Right lobe of liver (tissue), 6 donors: ENCODE measurements at regions not wholly inside any gene's neighbourhood (a gene's known extent, or its start where the extent isn't known, plus 50 kb on each side); places are given as distances from the start of the nearest gene placed in this dataset.
"Not testable (repeated sequence)": the region's sequence is repeated elsewhere in the genome, so short reads cannot be mapped to it uniquely, and the experiment has no call there.

Source experiments
- ATAC-seq, 4 donors: fragments of 200-7000 bp; cut with Tn5 transposase; one replicate each; pipeline ENCODE4 v1.9.1; 2020; ENCODE audit warnings: mild to moderate bottlenecking in 4 of 4, moderate library complexity in 4 of 4
- DNase-seq, 3 donors: peaks; one replicate each; pipeline ENCODE4 v3.0.0-alpha.2; 2020
- H3K27ac ChIP-seq, 3 donors: fragments of 200-600 bp; one replicate each; pipeline ENCODE4 v1.8.0; 2022
- H3K27me3 ChIP-seq, 2 donors: fragments of 200-600 bp; one replicate each; pipeline ENCODE4 v1.8.0; 2022
- H3K36me3 ChIP-seq, 4 donors: fragments of 200-600 bp; sonication (generic) in 1 of 4; one replicate each; pipeline versions ENCODE4 v1.5.1 to v1.8.0; 2017 to 2022; ENCODE audit warnings: control low read depth in 1 of 4
- H3K4me1 ChIP-seq, 4 donors: fragments of 200-600 bp; sonication (generic) in 1 of 4; one replicate each; pipeline versions ENCODE4 v1.5.1 to v1.8.0; 2017 to 2022; ENCODE audit warnings: control low read depth in 1 of 4
- H3K4me3 ChIP-seq, 3 donors: fragments of 200-600 bp; one replicate each; pipeline ENCODE4 v1.8.0; 2022
- H3K9me3 ChIP-seq, 4 donors: fragments of 200-600 bp; sonication (generic) in 1 of 4; one replicate each; pipeline versions ENCODE4 v1.5.1 to v1.8.0; 2017 to 2022; ENCODE audit warnings: control low read depth in 1 of 4
- CTCF ChIP-seq, 4 donors: fragments of 200-600 bp in 3 of 4; fragments of 450-650 bp in 1 of 4; IDR thresholded peaks; one replicate each; pipeline versions ENCODE4 v1.5.1 to v1.8.0; 2016 to 2022; ENCODE audit warnings: antibody characterized with exemption in 4 of 4, mild to moderate bottlenecking in 2 of 4
- POLR2A ChIP-seq: fragments of 450-650 bp; IDR thresholded peaks from one replicate; pipeline ENCODE4 v1.6.1; 2017; ENCODE audit warnings: antibody characterized with exemption, mild to moderate bottlenecking
- WGBS: methylation state at CpG from one replicate; pipeline ENCODE4 v1.1.6; 2018; ENCODE audit warnings: low coverage, low lambda C conversion rate; ENCODE audit not compliant: insufficient coverage; ENCODE audit errors: missing lambda C conversion rate; 5-methylcytosine and 5-hydroxymethylcytosine counted together
- intact Hi-C, 2 donors: fragments of 100-400 bp; cut with DNase I; formaldehyde crosslinking; loops; one replicate each; pipeline versions ENCODE4 v1.11.2 to v1.14.1; 2022
- donor health status: DM: no; HTN: yes; CAD: no.
- donor health status: DM: no; HTN: no; CAD: no.
- donor health status: DM: no; HTN: no; CAD: no.
- donor health status: DM: no; HTN: yes; CAD: no.
- donor health status: DM: no; HTN: yes; CAD: no.

GRCh38 chr18:23324056-23324811 lies 128.9 kb upstream of the RIOK3 start:
- ATAC-seq = no peak

GRCh38 chr18:23324861-23325260 lies 128.2 kb upstream of the RIOK3 start:
- H3K9me3 ChIP-seq = no peaks in the 10 kb centered on the region
- H3K4me3 ChIP-seq = no peak overlapping the region
- no peak overlapping the region for H3K27ac ChIP-seq
- no peaks in the 10 kb centered on the region for H3K4me1 ChIP-seq
- H3K27me3 ChIP-seq = no peaks in the 10 kb centered on the region
- no peaks in the 10 kb centered on the region for H3K36me3 ChIP-seq
- WGBS = 83% methylated on average over 1 of the region's 4 CpGs
- DNase-seq = no peak
- no peak for ATAC-seq
- intact Hi-C loops = no loop called here
- TF ChIP-seq CTCF (IDR thresholded peaks at IDR 0.05) (no peak), POLR2A (no peak)

More at GRCh38 chr18:23324056-23324811, 128.9 kb upstream of the RIOK3 start:
- Histone ChIP-seq H3K9me3 (no peaks in the 10 kb centered on the region), H3K36me3 (no peaks in the 10 kb centered on the region), H3K27ac (no peak overlapping the region), H3K27me3 (no peaks in the 10 kb centered on the region), H3K4me3 (no peak overlapping the region), H3K4me1 (no peaks in the 10 kb centered on the region)
- DNase-seq = no peak
- intact Hi-C loops = no loop called here
- TF ChIP-seq POLR2A (no peak), CTCF (IDR thresholded peaks at IDR 0.05) (no peak)
- WGBS = 93% methylated on average over 9 of the region's 11 CpGs

GRCh38 chr18:23329671-23330070 lies 123.4 kb upstream of the RIOK3 start:
- DNase-seq, H3K4me3 ChIP-seq, H3K4me1 ChIP-seq, intact Hi-C loops, H3K27me3 ChIP-seq, H3K9me3 ChIP-seq, ATAC-seq, H3K36me3 ChIP-seq, H3K27ac ChIP-seq: not testable (repeated sequence)
- 100% methylated on average over 1 of the region's 3 CpGs for WGBS

- intact Hi-C loops = no loop called here
- ATAC-seq (no peak), DNase-seq (no peak)
- no peak overlapping the region for H3K4me3 ChIP-seq
- H3K36me3 ChIP-seq = no peaks in the 10 kb centered on the region
- no peaks in the 10 kb centered on the region for H3K9me3 ChIP-seq
- no peaks in the 10 kb centered on the region for H3K4me1 ChIP-seq
- H3K27me3 ChIP-seq = no peaks in the 10 kb centered on the region
- 87% methylated on average over 5 of the region's 8 CpGs for WGBS
- TF ChIP-seq POLR2A (no peak), CTCF (IDR thresholded peaks at IDR 0.05) (no peak)
- H3K27ac ChIP-seq = no peak overlapping the region
Observed at GRCh38 chr18:23330423-23330822, 122.7 kb upstream of the RIOK3 start.

GRCh38 chr18:23331091-23331920 lies 121.8 kb upstream of the RIOK3 start:
- intact Hi-C loops = no loop called here
- Histone ChIP-seq H3K27ac (no peak overlapping the region), H3K9me3 (no peaks in the 10 kb centered on the region), H3K36me3 (no peaks in the 10 kb centered on the region), H3K27me3 (no peaks in the 10 kb centered on the region), H3K4me1 (no peaks in the 10 kb centered on the region), H3K4me3 (no peak overlapping the region)
- no peak for ATAC-seq
- no peak for DNase-seq
- no peak for TF ChIP-seq POLR2A
- no peak for TF ChIP-seq CTCF (IDR thresholded peaks at IDR 0.05)
- WGBS = 97% methylated on average over 5 of the region's 22 CpGs
